ENCODE measurements at regions not wholly inside any gene's neighbourhood (a gene's known extent, or its start where the extent isn't known, plus 50 kb on each side); places are given as distances from the start of the nearest gene placed in this dataset.
"Not testable (repeated sequence)": the region's sequence is repeated elsewhere in the genome, so short reads cannot be mapped to it uniquely, and the experiment has no call there.

GRCh38 chr21:9836547-9836946 lies 684.8 kb upstream of the TPTE start:
- H3K9me3 ChIP-seq (replicated peaks; ENCODE audit: control insufficient read depth, insufficient read depth, low read depth, low read length); FAIRE-seq; H3K79me2 ChIP-seq (ENCODE audit: control insufficient read depth, insufficient read depth, low read length); H3K36me3 ChIP-seq (ENCODE audit: control insufficient read depth, insufficient read depth, low read length); H3K27me3 ChIP-seq (ENCODE audit: control insufficient read depth in 2 of 2, insufficient read depth in 2 of 2, low read length in 2 of 2); POLR2A ChIA-PET; ATAC-seq; BruUV-seq (replicated peaks); in situ Hi-C loops (cut with MboI); intact Hi-C loops (cut with micrococcal nuclease); H4K20me1 ChIP-seq (replicated peaks; ENCODE audit: control insufficient read depth, insufficient read depth, low read length); CTCF ChIA-PET (ENCODE audit: low intra/inter-chr PET ratio); H3K9me1 ChIP-seq (ENCODE audit: control insufficient read depth, insufficient read depth, low read length): not testable (repeated sequence)
- peak overlapping the region; percentile 47 for H3K4me3 ChIP-seq
- H3K9ac ChIP-seq (ENCODE audit: insufficient read depth in 1 of 2, low read depth in 2 of 2, low read length in 2 of 2) = peak overlapping the region; percentile 32 to 81; a peak in 3 of 4 replicates
- TF ChIP-seq PHF8 (IDR thresholded peaks at IDR 0.05; ENCODE audit: borderline replicate concordance, low read length) (peak; percentile 21; the same call in 1 of the 2 replicates), NRF1 (conservative IDR thresholded peaks at IDR 0.05 in 1 of 2, IDR thresholded peaks at IDR 0.05 in 1 of 2) (peak in 1 of 2 experiments; percentile 45; a peak in 3 of 4 replicates), POLR2G (IDR thresholded peaks at IDR 0.05; ENCODE audit: low read depth, low read length) (peak; percentile 74), RBFOX2 (IDR thresholded peaks at IDR 0.05; ENCODE audit: low read depth, low read length) (peak; percentile 61)
- TF ChIP-seq, protein P1, sequence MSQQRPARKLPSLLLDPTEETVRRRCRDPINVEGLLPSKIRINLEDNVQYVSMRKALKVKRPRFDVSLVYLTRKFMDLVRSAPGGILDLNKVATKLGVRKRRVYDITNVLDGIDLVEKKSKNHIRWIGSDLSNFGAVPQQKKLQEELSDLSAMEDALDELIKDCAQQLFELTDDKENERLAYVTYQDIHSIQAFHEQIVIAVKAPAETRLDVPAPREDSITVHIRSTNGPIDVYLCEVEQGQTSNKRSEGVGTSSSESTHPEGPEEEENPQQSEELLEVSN (IDR thresholded peaks at IDR 0.05; ENCODE audit: borderline replicate concordance in 1 of 2, extremely low read depth in 1 of 2, insufficient read depth in 1 of 2, insufficient read length in 1 of 2, low read depth in 1 of 2, low read length in 1 of 2, poor library complexity in 1 of 2, severe bottlenecking in 1 of 2) = peak in 1 of 2 experiments; percentile 57
- TF ChIP-seq, protein P2, sequence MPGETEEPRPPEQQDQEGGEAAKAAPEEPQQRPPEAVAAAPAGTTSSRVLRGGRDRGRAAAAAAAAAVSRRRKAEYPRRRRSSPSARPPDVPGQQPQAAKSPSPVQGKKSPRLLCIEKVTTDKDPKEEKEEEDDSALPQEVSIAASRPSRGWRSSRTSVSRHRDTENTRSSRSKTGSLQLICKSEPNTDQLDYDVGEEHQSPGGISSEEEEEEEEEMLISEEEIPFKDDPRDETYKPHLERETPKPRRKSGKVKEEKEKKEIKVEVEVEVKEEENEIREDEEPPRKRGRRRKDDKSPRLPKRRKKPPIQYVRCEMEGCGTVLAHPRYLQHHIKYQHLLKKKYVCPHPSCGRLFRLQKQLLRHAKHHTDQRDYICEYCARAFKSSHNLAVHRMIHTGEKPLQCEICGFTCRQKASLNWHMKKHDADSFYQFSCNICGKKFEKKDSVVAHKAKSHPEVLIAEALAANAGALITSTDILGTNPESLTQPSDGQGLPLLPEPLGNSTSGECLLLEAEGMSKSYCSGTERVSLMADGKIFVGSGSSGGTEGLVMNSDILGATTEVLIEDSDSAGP (CRISPR knock-in tag; IDR thresholded peaks at IDR 0.05) = peak; percentile 77
- peak overlapping the region; percentile 81 for H2AFZ ChIP-seq (ENCODE audit: low read depth, low read length)
- peak in 1 of 4 experiments; percentile 65 for DNase-seq (ENCODE audit: extremely low read depth in 1 of 4, low spot score in 3 of 4)
- peaks cover 3 to 26% of the 10 kb centered on the region in 2 experiments; a peak in 3 of 5 replicates for H3K4me1 ChIP-seq (replicated peaks in 1 of 2; ENCODE audit: control insufficient read depth in 2 of 2, insufficient read depth in 2 of 2, low read length in 2 of 2)
- 5% methylated on average over 31 of the region's 33 CpGs for WGBS (ENCODE audit: insufficient coverage, low coverage, missing lambda C conversion rate)
- H3K27ac ChIP-seq (ENCODE audit: extremely low read depth, low read depth, low read length) = peak overlapping the region; percentile 69; the same call in 2 of the 3 replicates
- H3K4me2 ChIP-seq (ENCODE audit: insufficient read depth, low read length) = peak overlapping the region; percentile 81
